Right hindlimb (tissue), 1 donor: ENCODE measurements at regions not wholly inside any gene's neighbourhood (a gene's known extent, or its start where the extent isn't known, plus 50 kb on each side); places are given as distances from the start of the nearest gene placed in this dataset.
A peak's percentile ranks its signal among the peaks of the same experiment; 100 is the strongest.
"Not testable (repeated sequence)": the region's sequence is repeated elsewhere in the genome, so short reads cannot be mapped to it uniquely, and the experiment has no call there.

Experiments used
- DNase-seq: peaks from one replicate; pipeline ENCODE4 v3.0.0-alpha.2; 2018

DNA sequence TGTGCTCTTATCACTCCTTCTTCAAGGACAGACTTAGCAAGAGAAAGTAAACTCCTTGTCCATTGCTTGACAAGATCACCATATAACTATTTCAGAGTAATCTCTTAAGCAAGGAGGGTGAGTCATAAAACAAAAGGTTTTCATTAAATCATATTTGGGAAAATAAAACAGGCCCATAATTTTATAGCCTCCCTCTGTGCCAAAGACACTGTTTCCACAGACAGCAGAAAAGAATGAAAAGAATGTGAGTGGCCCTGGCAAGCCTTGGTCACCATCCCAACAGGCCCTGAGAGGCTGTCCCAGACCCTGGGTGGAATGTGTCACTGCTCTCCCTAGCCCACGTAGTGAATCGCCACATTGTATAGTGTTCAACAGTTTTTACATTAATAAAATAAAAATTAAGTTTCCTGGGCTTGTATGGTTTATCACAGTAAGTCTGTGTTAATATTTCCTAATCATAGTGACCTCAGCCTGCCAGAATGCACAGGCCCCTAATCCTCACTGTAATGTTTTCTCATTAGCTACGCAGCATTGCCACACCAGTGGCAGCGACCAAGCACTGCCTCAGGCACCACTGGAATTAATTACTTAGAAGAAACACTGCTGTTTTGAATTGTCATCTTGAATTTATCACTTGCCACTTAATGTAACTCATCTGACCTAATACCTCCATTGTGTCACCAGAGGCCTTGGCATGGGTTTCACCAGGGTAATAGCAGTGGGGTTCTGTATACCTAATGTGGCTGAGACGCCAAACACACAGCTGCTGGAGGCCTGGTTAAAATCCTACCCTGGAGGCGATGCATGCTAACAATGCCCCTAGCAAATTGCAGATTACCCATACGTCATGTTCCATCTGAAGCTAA, 401.9 kb downstream of the LNPK start:
- DNase-seq: peak; percentile 37

DNA sequence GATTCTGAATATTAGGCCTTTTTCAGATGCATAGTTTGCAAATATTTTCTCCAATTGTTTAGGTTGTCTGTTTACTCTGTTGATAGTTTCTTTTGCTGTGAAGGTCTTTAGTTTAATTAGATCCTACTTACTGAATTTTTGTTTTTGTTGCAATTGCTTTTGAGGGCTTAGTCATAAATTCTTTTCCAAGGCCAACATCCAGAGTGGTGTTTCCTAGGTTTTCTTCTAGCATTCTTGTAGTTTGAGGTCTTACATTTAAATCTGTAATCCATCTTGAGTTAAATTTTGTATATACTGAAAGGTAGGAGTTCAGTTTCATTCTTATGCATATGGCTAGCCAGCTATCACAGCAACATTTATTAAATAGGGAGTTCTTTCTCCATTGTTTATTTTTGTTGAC, 404.8 kb downstream of the LNPK start:
- DNase-seq: no peak

DNA sequence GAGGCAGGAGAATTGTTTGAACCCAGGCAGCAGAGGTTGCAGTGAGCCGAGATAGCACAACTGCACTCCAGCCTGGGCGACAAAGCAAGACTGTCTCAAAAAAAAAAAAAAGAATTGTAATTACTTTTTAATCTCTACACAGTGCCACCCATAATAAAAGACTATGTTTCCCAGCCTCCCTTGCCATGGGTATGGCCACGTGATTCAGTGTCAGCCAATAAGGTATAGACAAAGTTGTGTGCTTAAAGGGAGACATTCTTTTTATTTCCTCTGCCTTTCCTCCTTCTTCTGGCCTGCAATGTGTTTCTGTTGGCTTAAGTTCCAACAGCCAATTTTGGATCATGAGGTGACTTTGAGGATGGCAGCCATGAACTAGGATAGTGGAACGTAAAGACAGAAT, 406.9 kb downstream of the LNPK start:
- DNase-seq: no peak

DNA sequence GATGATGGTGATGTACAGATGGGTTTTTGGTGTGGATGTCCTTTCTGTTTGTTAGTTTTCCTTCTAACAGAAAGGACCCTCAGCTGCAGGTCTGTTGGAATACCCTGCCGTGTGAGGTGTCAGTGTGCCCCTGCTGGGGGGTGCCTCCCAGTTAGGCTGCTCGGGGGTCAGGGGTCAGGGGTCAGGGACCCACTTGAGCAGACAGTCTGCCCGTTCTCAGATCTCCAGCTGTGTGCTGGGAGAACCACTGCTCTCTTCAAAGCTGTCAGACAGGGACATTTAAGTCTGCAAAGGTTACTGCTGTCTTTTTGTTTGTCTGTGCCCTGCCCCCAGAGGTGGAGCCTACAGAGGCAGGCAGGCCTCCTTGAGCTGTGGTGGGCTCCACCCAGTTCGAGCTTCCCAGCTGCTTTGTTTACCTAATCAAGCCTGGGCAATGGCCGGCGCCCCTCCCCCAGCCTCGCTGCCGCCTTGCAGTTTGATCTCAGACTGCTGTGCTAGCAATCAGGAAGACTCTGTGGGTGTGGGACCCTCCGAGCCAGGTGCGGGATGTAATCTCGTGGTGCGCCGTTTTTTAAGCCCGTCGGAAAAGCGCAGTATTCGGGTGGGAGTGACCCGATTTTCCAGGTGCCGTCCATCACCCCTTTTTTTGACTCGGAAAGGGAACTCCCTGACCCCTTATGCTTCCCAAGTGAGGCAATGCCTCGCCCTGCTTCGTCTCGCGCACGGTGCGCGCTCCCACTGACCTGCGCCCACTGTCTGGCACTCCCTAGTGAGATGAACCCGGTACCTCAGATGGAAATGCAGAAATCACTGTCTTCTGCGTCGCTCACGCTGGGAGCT, 408.2 kb downstream of the LNPK start:
- DNase-seq: not testable (repeated sequence)

DNA sequence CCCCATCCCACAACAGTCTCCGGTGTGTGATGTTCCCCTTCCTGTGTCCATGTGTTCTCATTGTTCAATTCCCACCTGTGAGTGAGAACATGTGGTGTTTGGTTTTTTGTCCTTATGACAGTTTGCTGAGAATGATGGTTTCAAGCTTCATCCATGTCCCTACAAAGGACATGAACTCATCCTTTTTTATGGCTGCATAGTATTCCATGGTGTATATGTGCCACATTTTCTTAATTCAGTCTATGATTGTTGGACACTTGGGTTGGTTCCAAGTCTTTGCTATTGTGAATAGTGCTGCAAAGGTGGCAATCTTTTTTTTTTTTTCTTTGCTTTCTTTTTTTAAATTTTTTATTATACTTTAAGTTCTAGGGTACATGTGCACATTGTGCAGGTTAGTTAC, 406.7 kb upstream of the ATP5MC3 start:
- DNase-seq: not testable (repeated sequence)

DNA sequence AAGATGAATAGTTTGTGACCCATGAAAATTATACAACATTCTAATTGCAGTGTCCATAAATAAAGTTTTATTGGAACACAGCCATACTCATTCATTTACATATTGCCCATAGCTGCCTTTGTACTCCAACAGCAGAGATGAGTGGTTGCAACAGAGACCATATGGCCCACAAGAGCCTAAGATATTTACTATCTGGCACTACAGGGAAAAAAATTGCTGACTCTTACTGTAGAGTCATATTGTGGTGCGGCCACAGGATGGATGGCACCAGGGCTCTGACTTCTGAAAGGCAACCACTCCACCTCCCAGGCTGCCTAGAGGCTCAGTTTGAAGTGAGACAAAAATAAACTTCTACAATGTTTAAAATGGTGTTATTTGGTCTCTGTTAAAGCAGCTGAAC, 404.0 kb upstream of the ATP5MC3 start:
- DNase-seq: no peak

DNA sequence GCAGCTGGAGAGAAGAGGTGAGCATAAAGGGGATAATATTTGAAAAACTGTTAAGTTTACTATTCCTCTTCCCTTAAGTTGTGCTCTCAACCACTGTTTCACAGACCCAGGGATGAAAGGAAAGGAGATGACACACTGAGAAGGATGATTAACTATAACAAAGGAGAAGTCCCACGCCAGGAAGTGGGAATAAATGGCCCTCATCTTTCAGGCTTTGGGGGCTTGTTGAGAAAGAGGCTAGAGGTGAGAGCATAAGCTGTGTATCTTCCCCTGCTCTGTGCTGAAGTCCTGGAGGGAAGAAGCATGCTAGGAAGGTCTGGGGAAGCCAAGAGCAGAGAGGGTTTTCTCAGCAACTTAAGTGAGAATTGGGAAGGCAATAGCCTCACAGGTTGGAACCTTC, 399.1 kb upstream of the ATP5MC3 start:
- DNase-seq: no peak

DNA sequence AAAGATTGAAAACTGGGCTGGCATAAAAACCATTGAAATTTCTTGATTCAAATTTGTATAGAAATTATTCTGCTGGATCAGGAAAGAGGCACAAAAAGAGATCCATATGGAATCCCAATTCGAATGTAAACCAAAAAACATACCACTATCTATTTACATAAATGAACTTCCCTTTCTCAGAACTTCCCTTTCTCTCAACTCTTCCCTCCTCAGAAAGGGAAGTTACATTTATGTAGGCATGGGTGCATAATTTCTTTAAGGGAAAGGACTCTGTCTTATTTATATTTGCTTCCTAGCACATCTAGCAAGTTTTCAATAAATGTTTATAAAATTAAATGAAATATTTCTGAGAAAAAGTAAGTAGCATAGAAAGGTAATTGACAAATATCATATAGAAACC, 398.1 kb upstream of the ATP5MC3 start:
- DNase-seq: no peak

DNA sequence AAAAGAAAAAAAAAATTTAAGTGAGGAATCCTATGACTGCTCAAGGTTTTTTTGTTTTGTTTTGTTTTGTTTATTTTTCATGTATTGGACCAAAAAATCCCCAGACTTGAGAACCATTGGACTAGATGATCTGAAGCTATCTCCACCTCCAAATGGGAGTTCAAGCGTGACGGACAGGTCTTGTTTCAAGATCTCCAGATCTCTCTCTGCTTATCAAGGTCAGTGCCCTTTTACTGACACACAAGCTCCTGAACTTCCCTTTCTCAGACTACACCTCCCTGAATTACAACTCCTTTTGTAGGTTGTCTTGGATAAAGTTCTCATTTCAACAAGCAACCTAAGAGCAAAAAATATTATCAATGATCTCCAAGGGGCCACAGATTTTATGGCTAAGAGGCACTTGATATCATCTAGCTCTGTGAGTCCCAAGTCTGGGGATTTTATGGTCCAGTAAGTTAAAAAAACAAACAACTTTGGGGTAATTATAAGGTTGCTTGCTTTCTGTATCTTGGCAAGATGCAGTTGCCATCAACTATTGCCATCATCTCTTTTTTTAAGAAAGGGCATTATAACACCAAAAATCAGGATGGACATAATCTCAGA, 396.0 kb upstream of the ATP5MC3 start:
- DNase-seq: no peak

DNA sequence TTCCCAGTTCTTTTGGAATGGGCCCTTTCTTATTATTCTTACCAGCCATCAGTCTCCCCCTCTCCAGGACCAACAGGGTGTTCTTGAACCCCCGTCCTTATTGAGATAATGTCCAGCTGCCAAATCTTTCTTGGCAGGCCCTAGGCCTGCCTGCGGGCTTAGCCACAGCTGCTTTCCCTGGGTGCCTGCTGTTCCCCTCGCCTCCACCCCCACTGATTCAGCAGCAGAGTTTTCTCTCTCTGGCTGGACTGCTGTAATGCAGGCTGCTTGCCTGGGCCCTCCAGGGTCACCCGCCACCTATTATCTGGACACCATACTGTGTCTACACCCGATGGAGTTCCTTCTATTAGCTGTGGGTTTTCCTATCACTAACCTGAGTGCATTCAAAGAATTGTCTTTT, 395.4 kb upstream of the ATP5MC3 start:
- DNase-seq: peak; percentile 28

DNA sequence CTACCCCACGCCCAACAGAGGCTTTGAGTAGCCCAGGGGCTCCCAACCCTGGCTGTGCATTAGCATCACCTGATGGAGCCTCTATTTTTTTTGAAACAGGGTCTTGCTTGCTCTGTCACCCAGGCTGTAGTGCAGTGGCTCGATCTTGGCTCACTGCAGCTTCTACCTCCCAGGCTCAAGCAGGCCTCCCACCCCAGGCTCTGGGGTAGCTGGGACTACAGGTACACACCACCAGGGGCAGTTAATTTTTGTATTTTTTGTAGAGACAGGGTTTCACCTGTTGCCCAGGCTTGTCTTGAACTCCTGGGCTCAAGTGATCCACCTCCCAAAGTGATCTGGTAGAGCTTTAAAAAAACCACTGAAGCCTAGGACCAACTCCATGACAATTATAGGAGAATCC, 394.8 kb upstream of the ATP5MC3 start:
- DNase-seq: no peak

DNA sequence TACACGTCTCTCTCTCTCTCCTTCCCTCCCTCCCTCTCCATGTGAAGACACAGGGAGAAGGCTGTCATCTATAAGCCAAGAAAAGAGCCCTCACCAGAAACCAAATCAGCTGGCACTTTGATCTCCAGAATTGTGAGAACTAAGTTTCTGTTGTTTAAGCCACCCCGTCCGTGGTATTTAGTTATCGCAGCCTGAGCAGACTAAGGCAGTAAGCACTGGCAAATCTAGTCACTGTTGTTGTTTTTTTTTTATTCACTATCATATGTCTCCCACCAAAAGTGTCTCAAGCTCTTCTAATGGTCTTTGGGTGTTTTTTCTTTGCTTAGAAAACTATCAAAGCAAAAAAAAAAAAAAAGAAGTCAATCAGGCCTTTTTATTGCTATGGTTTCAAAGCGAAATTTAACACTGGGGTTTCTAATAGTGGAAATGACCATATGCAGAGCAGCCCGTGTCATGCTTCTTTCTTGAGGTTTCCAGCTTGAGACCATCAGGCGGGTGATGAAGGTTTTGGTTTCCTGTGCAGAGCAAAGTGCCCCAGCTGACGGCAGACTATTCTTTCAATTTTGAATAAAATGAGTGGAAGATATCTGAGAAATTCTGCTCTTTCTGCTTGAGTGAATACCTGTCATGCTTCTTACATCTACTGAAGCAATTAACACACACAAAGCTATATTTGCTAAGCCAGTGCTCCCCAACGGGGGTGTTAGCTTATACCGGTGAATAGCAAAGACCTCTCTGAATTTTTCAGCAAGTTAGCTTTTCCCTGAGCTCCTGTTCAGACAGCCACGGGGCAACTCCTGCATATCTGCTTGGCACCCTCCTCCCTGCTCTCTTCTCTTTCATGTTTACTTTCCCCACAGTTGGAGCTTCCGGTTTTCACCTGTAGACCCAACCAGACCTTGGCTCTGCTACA, 394.1 kb upstream of the ATP5MC3 start:
- no peak for DNase-seq

DNA sequence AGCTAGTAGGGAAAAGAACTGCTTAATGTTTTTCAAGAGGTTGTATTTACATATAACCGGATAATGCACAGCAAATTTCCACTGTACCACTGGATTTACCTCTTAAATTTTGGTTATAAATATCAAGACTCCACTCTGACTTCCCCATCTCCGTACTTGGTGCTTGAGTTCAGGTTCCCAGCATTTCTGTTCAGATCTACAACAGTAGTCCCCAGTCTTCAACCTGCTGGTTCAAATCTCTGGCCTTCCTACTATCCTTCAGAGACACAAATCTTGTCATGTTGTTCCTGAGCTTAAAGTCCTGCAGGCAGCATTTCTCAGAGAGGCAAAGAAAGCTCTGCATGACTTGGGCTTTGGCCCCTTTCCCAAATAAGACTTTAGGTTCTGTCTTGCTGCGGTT, 392.6 kb upstream of the ATP5MC3 start:
- DNase-seq: no peak

DNA sequence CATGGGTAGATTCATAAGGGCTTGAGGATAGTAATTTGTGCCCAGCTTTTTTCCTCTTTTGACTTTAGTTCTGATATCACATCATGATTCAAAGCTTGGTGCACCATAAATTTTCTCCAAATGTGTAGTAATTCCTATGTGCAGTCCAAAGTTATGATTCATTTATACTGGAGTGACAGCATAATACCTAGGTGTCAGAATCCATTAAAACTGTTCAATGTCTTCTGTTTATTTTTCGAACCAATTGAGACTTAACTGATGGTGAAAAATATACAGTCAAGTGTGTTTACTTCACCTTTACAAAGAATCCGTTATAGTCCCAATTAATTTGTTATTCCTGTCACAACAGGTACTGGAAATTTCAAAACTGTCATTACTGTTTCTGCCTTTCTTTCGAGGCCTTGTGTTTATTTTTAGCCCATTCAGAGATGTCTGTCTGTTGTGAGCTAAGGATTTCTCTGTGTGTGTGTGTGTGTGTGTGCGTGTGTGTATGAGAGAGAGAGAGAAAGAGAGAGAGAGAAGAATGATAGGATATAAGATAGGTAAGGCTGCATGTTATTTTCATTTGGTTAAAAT, 389.7 kb upstream of the ATP5MC3 start:
- no peak for DNase-seq

DNA sequence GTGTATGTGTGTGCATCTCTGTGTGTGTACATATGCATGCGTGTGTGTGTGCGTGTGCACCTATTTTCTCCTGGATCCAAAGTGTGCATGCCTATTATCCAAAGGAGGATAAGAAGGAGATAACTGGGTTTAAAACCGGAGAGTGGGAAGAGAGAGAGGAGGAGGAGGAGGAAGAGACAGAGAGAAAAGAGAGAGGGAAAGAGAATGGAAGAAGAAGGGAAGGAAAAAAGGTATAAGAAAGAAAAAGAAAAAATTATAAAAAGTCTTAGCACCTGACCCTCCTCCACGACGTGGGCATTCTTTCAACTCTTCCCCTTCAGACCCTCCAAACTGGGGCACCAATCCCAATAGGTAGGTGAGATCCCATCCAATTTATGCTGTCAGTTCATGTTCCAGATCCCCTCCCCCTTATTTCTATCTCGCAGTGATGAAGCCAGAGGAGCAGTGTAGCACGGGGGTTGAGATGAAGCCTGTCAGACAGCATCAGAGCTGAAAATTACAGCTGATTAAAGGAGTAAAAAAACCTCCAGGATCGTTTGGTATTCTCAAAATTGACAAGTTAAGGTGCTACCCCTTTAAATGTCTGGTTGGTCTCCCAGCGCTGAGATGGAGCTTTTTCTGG, 386.7 kb upstream of the ATP5MC3 start:
- no peak for DNase-seq

DNA sequence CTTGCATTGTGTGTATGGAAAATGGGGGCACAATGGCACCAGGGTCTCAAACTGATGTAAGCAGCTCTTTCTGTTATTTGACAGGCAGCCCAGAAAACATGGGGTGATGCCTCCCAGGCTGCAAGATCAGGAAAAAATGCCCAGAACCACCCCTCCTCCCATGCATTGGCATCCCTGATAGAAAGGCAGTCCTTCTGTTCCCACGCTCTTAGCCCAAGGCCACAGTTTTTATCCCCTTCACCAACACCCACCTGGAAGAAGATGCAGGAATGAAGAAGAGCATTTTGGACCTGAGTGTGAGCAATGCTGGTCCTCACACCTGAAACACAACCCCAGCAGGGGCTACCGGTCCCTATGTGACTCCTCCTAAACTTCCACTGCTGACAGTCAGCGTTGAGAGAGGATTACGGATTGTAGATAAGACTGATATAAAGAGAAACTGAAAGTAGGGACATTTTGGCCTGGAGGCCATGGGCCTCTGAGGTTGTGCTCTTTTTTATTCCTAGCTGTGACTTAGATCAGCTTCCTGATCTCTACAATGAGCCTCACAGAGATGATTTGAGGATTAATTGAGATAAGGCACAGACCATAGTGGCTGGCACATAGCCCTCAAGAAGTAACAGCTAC, 386.0 kb upstream of the ATP5MC3 start:
- no peak for DNase-seq

DNA sequence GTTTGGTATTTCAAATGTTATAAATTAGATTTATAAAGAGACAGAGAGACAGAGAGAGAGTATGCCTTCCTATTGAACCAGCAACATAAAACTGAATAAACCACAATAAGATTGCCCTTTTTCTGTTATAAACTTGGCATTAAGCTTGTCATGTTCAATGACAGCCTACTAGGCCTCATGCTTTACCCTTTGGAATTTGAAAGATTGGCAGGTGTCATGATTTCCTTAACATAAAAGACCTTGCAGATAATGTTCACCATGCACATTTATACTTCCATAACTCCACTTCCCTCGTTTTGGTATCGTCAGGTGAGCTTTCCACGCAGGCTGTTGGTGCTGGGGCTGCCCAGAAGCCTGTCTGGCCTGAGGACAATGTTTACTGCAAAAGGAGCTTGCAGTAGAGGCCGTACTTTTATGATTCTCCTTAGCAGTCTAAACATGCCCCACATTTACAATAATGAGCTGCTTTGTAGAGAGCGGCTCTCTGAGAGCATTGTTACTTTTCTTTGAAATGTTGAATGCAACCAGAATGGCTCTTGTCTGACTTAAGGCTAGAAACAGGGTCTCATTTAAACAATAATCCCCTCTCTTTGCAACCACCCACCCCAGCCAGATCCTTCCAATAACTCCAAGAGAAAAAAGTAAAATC, 379.1 kb upstream of the ATP5MC3 start:
- DNase-seq: no peak

DNA sequence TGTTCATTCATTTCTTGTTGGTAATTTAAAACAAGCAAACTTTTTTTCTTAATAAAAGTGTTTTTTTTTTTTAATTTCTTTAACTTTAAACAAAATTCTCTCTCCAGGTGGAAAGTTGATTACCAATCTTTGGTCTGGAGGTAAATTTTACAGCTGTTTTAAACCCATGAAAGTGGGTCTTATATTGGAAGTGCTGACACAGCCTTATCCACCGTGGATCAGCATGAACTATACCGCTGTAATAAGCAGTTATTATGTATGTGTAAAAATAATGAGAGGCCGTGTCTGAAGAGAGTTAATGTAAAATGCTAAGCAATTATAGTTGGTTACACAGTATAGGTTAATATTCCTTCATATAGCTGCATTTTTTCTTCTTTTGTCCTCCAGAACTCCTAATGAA, 378.1 kb upstream of the ATP5MC3 start:
- no peak for DNase-seq

DNA sequence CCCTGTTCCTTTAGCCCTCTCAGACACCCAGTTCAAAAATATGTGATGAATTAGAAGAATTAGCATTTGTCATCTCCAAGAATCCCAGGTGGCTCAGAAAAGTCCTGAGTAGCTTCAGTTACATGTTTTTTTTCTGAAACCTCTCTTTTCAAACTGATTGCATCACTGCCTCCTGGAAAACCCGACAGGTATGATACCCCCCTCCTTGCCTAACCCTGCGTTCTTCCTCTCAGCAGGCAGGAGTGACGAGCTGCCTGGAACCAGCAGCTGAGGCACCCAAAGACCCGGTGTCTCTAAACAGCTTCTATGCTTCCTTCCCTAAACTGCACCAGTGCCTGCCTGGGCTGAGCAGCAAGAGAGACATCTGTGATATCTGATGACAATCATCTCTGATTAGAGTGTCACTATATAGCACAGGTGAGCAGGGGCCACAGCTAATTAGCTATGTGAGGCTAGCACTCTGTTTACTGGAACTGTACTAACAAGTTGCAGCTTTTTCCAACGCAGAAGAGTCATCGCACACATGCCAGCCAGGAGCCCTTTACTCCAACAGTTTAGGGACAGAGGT, 376.4 kb upstream of the ATP5MC3 start:
- no peak for DNase-seq

DNA sequence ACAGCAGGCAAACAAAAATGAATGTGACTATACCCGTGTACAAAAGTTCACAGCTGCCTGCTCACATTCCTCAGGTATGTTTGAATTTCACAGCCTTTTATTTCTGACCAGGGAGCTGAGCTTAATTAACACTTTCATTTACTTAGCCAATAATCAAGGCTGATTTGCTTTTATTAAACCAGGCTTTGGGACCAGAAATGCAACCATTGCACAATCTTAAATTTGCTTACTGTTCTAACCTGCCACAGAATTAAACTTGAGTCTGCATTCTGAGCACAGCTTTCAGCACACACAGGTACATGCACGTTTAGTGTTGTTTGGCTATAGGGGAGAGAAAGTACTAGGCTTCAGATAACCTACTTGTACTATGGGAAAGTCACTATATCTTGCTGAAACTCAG, 372.4 kb upstream of the ATP5MC3 start:
- no peak for DNase-seq
